Progenitor cell of endocrine pancreas (in vitro differentiated cells): ENCODE measurements at regions not wholly inside any gene's neighbourhood (a gene's known extent, or its start where the extent isn't known, plus 50 kb on each side); places are given as distances from the start of the nearest gene placed in this dataset.

Source experiments
- DNase-seq: peaks from one replicate; pipeline ENCODE4 v3.0.0; 2021; ENCODE audit warnings: low spot score; ENCODE audit not compliant: unreplicated experiment
- H3K27ac Mint-ChIP-seq: 2 replicates; pipeline ENCODE4 v1.8.0; 2021; ENCODE audit warnings: mild to moderate bottlenecking, moderate library complexity, mixed read lengths
- H3K27me3 Mint-ChIP-seq: 2 replicates; pipeline ENCODE4 v1.8.0; 2021; ENCODE audit warnings: mixed read lengths
- H3K36me3 Mint-ChIP-seq: 2 replicates; pipeline ENCODE4 v1.8.0; 2022; ENCODE audit warnings: mixed read lengths; ENCODE audit not compliant: insufficient read depth
- H3K4me1 Mint-ChIP-seq: 2 replicates; pipeline ENCODE4 v1.8.0; 2021; ENCODE audit warnings: low read depth, mixed read lengths
- H3K4me3 Mint-ChIP-seq: 2 replicates; pipeline ENCODE4 v1.8.0; 2021; ENCODE audit warnings: low read depth, mild to moderate bottlenecking, moderate library complexity, mixed read lengths
- H3K9me3 Mint-ChIP-seq: 2 replicates; pipeline ENCODE4 v1.8.0; 2021; ENCODE audit warnings: low read depth, mixed read lengths
- CTCF ChIP-seq: fragments of 200-600 bp; sonication (generic); IDR thresholded peaks from one replicate; pipeline ENCODE4 v1.5.0; 2021; ENCODE audit warnings: antibody characterized with exemption, mild to moderate bottlenecking; ENCODE audit not compliant: unreplicated experiment

DNA sequence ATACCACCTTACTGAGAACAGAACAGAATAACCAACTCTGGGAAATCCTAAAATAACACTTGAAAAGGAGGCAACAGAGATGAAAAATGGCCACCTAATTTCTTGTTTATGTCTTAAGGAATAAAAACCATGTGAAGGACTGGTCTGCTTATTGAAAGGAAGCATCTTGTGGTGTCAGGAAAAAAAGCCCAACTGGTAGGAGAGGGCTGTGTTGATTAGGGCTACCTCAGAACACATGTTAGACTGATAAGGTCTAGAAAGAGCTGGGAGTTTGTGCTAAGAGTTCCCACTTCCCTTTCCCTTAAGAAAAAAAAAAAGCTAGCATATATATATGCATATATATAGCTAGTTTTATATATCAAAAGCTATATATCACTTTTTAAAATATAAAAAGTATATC is 425.3 kb upstream of the BTBD3 start:
- Mint-ChIP-seq H3K4me3 (no peak overlapping the region), H3K9me3 (no peaks in the 10 kb centered on the region), H3K4me1 (peaks cover 4% of the 10 kb centered on the region), H3K36me3 (no peaks in the 10 kb centered on the region), H3K27me3 (no peaks in the 10 kb centered on the region), H3K27ac (no peak overlapping the region)
- no peak for DNase-seq
- no peak for TF ChIP-seq CTCF

DNA sequence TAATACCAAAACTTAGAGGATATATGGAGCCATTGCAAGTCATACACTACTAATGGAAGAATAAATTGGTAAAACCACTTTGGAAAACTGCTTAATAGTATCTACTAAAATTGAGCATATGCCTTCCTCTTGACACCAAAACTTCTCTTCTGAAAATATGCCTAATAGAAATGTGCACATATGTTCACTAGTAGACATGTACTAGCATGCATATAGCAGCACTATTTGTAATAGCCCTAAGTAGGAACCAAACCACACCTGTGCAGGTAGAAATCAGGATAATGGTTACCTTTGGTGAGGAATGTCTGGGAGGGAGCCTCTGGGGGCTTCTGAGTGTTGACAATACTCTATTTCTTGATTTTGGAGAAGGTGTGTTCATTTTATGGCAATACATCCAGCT is 424.8 kb upstream of the BTBD3 start:
- no peaks in the 10 kb centered on the region for H3K9me3 Mint-ChIP-seq
- H3K27ac Mint-ChIP-seq, result no peak overlapping the region
- no peak overlapping the region for H3K4me3 Mint-ChIP-seq
- DNase-seq, result no peak
- H3K36me3 Mint-ChIP-seq, result no peaks in the 10 kb centered on the region
- H3K27me3 Mint-ChIP-seq, result no peaks in the 10 kb centered on the region
- TF ChIP-seq CTCF, result no peak
- peaks cover 4% of the 10 kb centered on the region for H3K4me1 Mint-ChIP-seq

DNA sequence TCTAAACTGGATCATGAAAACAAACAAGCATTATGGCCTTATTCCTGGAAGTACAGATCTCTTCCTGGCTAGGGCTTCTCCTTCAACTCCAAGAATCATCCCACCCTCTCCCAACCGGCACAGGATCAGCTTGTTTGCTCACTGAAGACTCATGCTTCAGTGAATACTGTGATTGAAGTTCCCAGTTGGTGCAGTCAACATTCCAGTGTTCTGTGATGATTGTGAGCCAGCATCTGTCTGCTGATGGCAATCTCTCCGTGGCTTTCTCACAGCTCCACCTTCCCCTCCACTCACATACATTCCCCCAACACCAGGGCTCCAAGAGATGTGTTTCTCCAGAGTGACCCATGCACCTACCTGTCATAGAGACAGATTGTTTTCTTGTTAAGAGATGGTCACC is 421.3 kb upstream of the BTBD3 start:
- no peak for DNase-seq
- H3K9me3 Mint-ChIP-seq, result no peaks in the 10 kb centered on the region
- H3K4me1 Mint-ChIP-seq, result peaks cover 4% of the 10 kb centered on the region
- no peaks in the 10 kb centered on the region for H3K27me3 Mint-ChIP-seq
- H3K4me3 Mint-ChIP-seq, result no peak overlapping the region
- H3K27ac Mint-ChIP-seq, result no peak overlapping the region
- H3K36me3 Mint-ChIP-seq, result no peaks in the 10 kb centered on the region
- TF ChIP-seq CTCF, result no peak

DNA sequence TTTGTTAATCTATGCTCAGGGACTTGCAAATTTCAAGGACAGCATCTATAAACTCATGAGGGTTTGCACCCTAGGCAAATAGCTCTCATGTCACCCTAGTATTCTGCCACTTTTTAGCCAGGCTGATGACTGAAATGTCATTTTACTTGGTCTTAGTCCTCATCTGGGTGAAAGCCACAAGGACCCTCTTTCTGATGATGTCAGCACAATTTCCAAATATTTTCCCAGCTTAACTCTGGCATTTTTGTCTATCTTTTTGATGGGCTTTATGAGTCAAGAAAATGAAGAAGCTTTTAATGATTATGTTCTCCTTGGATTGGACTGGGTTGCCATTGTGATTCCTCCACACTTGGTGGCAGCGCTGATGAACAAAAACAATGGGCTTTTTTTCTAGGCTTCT is 420.1 kb upstream of the BTBD3 start:
- no peak for TF ChIP-seq CTCF
- no peak for DNase-seq

DNA sequence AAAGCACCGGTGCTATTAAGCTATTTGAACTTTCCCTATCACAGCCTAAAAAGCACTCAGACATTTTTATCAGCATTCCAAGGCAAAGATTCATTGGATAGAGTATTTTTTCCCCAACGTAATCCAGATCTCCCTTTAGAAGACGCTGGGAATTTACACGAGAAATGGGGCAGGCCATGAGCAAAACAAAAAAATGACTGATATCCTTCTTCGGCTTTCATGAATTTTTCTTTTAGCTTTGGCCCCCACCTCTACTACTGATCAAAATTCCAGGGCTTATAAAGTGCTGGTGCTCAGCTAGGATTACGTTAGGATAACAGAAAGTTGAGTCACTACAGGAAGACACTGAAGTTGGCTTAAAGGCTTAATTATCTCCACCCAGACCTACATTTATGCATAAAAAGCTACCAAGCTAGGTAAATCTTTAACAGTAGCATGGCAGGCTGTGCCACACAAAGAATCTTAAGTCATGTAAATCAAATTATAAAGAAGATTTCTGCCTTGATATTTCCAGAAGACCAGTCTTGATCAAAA is 418.5 kb upstream of the BTBD3 start:
- no peak for TF ChIP-seq CTCF
- Mint-ChIP-seq H3K4me1 (peaks cover 4% of the 10 kb centered on the region), H3K27me3 (no peaks in the 10 kb centered on the region), H3K27ac (no peak overlapping the region), H3K9me3 (peaks cover 3% of the 10 kb centered on the region), H3K36me3 (no peaks in the 10 kb centered on the region), H3K4me3 (no peak overlapping the region)
- no peak for DNase-seq

More for the DNA sequence above, 420.1 kb upstream of the BTBD3 start:
- Mint-ChIP-seq H3K4me3 (no peak overlapping the region), H3K9me3 (no peaks in the 10 kb centered on the region), H3K36me3 (no peaks in the 10 kb centered on the region), H3K27ac (no peak overlapping the region), H3K4me1 (peaks cover 4% of the 10 kb centered on the region), H3K27me3 (no peaks in the 10 kb centered on the region)
